ENCODE measurements at regions not wholly inside any gene's neighbourhood (a gene's known extent, or its start where the extent isn't known, plus 50 kb on each side); places are given as distances from the start of the nearest gene placed in this dataset.

DNA sequence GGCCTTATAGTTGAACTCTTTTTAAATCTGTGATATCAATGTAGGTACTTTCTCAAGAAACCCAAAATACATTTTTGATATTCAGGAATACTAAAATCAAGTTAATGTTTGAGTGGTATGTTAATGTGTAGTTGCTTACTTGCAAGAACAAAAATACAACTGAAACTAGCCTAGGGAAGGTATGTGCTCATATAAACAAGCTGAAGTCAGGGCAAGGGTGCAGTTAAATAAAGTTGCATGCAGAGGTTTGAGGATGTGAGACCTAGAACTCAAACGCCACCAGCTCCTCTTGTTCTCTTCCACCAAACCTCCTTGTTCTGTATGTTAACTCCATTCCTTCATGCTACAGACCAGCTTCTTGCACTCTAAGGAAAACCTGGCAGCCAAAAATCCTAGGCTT lies 388.3 kb upstream of the SMIM21 start:
- DNase-seq (no peak), ATAC-seq (no peak)
- no peak for TF ChIP-seq CTCF (IDR thresholded peaks at IDR 0.05)
- no peaks in the 10 kb centered on the region for H3K4me1 ChIP-seq (ENCODE audit: low read depth)
- H3K4me3 ChIP-seq, result no peak overlapping the region
- no peaks in the 10 kb centered on the region for H3K36me3 ChIP-seq (ENCODE audit: low read depth)
- no peaks in the 10 kb centered on the region for H3K9me3 ChIP-seq
- intact Hi-C loops (cut with DNase I, micrococcal nuclease), result no loop called here

DNA sequence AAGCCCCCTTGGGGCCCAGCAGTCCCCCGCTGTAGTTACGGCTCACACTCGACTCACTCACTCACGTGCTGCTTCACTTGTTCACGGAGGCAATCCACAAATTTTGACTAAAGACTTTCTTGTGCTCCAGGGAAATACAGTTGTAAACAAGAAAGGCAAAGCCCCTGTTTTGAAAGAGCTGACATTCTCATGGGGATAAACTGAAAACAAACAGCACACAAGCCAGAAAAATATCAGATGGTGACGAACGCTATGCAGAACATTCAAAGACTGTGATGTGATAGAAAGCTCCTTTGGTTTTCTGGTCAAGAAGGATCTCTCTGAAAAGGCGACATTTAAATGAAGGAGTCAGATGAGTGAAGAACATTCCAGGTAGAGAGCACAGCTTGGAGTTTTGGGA lies 385.3 kb upstream of the SMIM21 start:
- DNase-seq (no peak), ATAC-seq (no peak)
- intact Hi-C loops (cut with DNase I, micrococcal nuclease), result no loop called here
- no peak for TF ChIP-seq CTCF (IDR thresholded peaks at IDR 0.05)
- Histone ChIP-seq H3K36me3 (ENCODE audit: low read depth) (no peaks in the 10 kb centered on the region), H3K4me1 (ENCODE audit: low read depth) (peaks cover 5% of the 10 kb centered on the region), H3K9me3 (no peaks in the 10 kb centered on the region), H3K4me3 (no peak overlapping the region)

- no peak for TF ChIP-seq CTCF (IDR thresholded peaks at IDR 0.05)
- no peaks in the 10 kb centered on the region for H3K36me3 ChIP-seq (ENCODE audit: low read depth)
- no peak for ATAC-seq
- no peak overlapping the region for H3K4me3 ChIP-seq
- H3K9me3 ChIP-seq, result no peaks in the 10 kb centered on the region
- H3K4me1 ChIP-seq (ENCODE audit: low read depth), result peaks cover 5% of the 10 kb centered on the region
- DNase-seq, result no peak
- intact Hi-C loops (cut with DNase I, micrococcal nuclease), result no loop called here
Observed at GRCh38 chr18:75810961-75811551, 383.6 kb upstream of the SMIM21 start.

GRCh38 chr18:75810516-75810915 lies 383.0 kb upstream of the SMIM21 start:
- H3K9me3 ChIP-seq, result no peaks in the 10 kb centered on the region
- H3K4me1 ChIP-seq (ENCODE audit: low read depth), result peaks cover 5% of the 10 kb centered on the region
- H3K4me3 ChIP-seq, result no peak overlapping the region
- intact Hi-C loops (cut with DNase I, micrococcal nuclease), result no loop called here
- no peak for TF ChIP-seq CTCF (IDR thresholded peaks at IDR 0.05)
- no peaks in the 10 kb centered on the region for H3K36me3 ChIP-seq (ENCODE audit: low read depth)
- ATAC-seq (no peak), DNase-seq (no peak)

DNA sequence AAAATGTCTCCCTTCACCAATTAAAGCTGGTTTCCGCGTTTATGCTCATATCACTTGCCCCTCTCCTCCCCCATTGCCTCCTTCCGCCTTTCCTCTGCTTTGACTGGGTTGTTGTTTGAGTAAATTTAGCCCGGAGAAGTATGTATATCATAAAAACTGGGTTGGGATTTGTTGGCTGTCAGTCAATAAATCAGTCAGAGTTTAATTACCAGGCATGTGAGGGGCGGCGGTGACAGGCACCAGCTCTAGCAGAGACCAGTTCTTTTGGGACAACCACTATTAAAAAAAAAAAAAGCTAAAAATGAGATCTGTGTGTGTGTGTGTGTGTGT lies 382.4 kb upstream of the SMIM21 start:
- H3K9me3 ChIP-seq, result no peaks in the 10 kb centered on the region
- H3K4me3 ChIP-seq, result no peak overlapping the region
- TF ChIP-seq CTCF (IDR thresholded peaks at IDR 0.05), result no peak
- ATAC-seq, result peak; percentile 94
- H3K4me1 ChIP-seq (ENCODE audit: low read depth), result peaks cover 5% of the 10 kb centered on the region
- intact Hi-C loops (cut with DNase I, micrococcal nuclease), result no loop called here
- peak in 2 of 3 donors; percentile 41 to 74 for DNase-seq
- H3K36me3 ChIP-seq (ENCODE audit: low read depth), result no peaks in the 10 kb centered on the region
